ENCODE measurements at regions not wholly inside any gene's neighbourhood (a gene's known extent, or its start where the extent isn't known, plus 50 kb on each side); places are given as distances from the start of the nearest gene placed in this dataset.

DNA sequence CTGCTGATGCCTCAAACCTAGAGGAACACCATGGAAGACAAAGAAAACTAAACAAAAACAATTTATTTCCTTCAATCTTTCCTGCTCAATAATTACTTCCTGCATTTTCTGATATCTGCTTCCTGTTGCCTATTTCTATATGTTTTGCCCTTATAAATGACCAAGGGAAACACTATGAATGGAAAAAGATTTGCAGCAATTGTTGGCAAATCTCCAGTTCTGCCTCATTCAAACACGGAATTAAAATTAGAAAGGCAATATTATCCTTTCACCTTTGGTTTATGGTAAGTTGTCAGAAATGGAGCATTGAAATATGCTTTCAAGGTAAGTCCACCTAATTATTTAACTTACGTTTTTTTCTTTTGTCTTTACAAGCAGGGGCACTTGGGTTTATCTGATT lies 552.2 kb upstream of the ANKRD30A start (continued):
- TF ChIP-seq PHF8 (conservative IDR thresholded peaks at IDR 0.05; ENCODE audit: low read depth, low read length) = no peak
